ENCODE measurements at regions not wholly inside any gene's neighbourhood (a gene's known extent, or its start where the extent isn't known, plus 50 kb on each side); places are given as distances from the start of the nearest gene placed in this dataset.
"Not testable (repeated sequence)": the region's sequence is repeated elsewhere in the genome, so short reads cannot be mapped to it uniquely, and the experiment has no call there.

- DNase-seq = no peak
- H3K4me1 ChIP-seq = no peaks in the 10 kb centered on the region; the same call in 1 of the 2 replicates
- H3K4me3 ChIP-seq (ENCODE audit: low read depth, low read length) = no peak overlapping the region
- no peaks in the 10 kb centered on the region for H3K36me3 ChIP-seq
- H3K9me3 ChIP-seq = no peaks in the 10 kb centered on the region
- TF ChIP-seq, protein P1, sequence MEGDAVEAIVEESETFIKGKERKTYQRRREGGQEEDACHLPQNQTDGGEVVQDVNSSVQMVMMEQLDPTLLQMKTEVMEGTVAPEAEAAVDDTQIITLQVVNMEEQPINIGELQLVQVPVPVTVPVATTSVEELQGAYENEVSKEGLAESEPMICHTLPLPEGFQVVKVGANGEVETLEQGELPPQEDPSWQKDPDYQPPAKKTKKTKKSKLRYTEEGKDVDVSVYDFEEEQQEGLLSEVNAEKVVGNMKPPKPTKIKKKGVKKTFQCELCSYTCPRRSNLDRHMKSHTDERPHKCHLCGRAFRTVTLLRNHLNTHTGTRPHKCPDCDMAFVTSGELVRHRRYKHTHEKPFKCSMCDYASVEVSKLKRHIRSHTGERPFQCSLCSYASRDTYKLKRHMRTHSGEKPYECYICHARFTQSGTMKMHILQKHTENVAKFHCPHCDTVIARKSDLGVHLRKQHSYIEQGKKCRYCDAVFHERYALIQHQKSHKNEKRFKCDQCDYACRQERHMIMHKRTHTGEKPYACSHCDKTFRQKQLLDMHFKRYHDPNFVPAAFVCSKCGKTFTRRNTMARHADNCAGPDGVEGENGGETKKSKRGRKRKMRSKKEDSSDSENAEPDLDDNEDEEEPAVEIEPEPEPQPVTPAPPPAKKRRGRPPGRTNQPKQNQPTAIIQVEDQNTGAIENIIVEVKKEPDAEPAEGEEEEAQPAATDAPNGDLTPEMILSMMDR (IDR thresholded peaks at IDR 0.05; ENCODE audit: low read depth, low read length) = no peak
- peaks cover 7% of the 10 kb centered on the region for H3K27me3 ChIP-seq
These were observed 63.3 kb upstream of the AGAP1 start for GRCh38 chr2:235430366-235431083.

DNA sequence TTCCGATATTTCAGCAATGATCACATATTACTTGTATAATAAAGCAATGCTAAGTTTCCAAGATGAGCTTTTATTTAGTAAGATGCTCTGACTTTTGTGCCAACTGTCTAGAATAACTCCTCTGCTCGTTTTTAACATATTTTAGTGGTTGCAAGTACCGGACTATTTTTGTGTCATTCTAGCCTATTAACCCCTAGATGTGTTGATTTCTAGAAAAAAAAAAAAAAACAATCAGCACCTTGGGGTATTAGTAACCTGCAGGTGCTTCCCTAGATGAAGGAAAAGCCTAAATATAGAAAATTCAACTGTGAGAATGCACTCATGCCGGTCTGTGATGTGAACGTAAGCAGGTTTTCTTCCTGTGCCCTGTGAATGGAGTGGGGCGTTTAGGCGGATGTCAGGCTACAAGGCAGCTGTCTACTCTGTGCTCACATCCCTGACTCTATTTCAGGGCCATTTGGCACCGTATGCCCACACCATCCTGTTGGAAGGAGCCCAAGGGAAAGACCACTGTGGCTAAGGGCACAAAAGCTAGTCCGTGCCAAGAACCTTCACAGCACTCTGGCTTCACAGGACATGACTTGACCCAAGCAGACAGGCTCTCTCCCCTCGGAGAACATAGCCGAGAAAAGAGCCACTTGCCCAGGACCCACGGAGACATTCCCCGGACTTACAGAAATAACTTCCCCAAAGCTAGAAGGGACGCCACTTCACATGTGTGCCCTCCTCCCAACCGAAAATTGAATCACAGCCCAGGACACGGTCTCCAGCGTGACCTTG lies 60.9 kb upstream of the AGAP1 start:
- peaks cover 7% of the 10 kb centered on the region for H3K27me3 ChIP-seq
- H3K36me3 ChIP-seq = no peaks in the 10 kb centered on the region
- H3K4me3 ChIP-seq (ENCODE audit: low read depth, low read length) = no peak overlapping the region
- DNase-seq = no peak
- TF ChIP-seq, protein P1 (IDR thresholded peaks at IDR 0.05; ENCODE audit: low read depth, low read length) = no peak
- no peaks in the 10 kb centered on the region for H3K9me3 ChIP-seq
- H3K4me1 ChIP-seq = no peaks in the 10 kb centered on the region

- H3K27me3 ChIP-seq = peaks cover 7% of the 10 kb centered on the region
- TF ChIP-seq, protein P1 (IDR thresholded peaks at IDR 0.05; ENCODE audit: low read depth, low read length) = no peak
- H3K36me3 ChIP-seq = no peaks in the 10 kb centered on the region
- no peak for DNase-seq
- no peaks in the 10 kb centered on the region for H3K4me1 ChIP-seq
- no peaks in the 10 kb centered on the region for H3K9me3 ChIP-seq
- no peak overlapping the region for H3K4me3 ChIP-seq (ENCODE audit: low read depth, low read length)
These were observed 60.0 kb upstream of the AGAP1 start for GRCh38 chr2:235433860-235434259.

DNA sequence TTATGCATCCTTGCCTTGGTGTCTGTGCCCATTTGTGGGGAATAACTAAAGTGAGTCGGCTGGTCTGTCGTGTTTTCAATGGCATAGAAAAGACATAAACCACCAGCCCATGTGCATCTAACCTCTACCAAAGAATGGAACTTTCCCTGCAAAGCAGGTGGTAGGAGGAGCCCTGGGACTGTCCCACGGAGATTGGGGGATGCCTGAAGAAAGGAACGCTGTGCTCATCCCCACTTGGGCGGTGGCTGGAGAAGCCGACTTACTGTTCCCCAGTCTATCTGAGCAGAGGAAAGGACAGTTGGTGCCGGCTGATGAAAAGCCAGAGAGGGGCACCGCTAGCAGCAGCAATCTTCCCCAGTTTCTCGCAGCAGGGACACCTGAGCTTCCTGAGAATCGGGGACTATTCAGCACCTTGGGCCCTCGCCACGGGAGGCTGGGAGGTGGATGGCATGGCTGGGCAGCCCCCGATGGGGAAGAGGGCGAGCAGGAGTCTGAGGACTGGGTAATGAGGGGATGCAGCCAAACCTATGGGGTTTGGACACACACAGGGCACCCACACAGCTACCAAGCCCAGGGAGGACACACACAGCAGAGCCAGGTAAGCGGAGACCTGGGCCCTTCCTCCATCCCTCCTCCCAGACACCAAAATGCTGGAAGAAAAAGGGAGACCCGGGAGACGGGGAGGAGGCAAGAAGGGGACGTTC lies 53.7 kb upstream of the AGAP1 start:
- Histone ChIP-seq H3K36me3 (no peaks in the 10 kb centered on the region), H3K9me3 (no peaks in the 10 kb centered on the region), H3K4me3 (ENCODE audit: low read depth, low read length) (no peak overlapping the region), H3K27me3 (peaks cover 6% of the 10 kb centered on the region), H3K4me1 (no peaks in the 10 kb centered on the region)
- TF ChIP-seq, protein P1 (IDR thresholded peaks at IDR 0.05; ENCODE audit: low read depth, low read length) = no peak
- DNase-seq = no peak

DNA sequence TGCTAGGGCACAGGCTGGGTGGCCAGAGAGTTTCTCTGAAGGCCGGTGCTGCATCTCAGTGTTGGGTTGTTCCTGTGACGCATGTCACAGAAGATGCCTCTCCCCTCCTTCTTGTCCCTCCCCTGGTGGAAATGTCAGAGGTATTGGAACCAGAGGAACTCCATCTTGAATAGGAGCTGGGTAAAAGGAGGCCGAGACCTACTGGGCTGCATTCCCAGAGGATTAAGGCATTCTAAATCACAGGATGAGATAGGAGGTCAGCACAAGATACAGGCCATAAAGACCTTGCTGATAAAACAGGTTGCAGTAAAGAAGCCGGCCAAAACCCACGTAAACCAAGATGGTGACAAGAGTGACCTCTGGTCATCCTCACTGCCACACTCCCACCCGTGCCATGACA lies 50.3 kb upstream of the AGAP1 start:
- not testable (repeated sequence) for H3K4me1 ChIP-seq, DNase-seq

More for the DNA sequence above, 50.3 kb upstream of the AGAP1 start:
- not testable (repeated sequence) for H3K27me3 ChIP-seq; H3K36me3 ChIP-seq; H3K9me3 ChIP-seq; H3K4me3 ChIP-seq (ENCODE audit: low read depth, low read length)

Data from BE2C (cell line).